Fibroblast of pulmonary artery (primary cell): ENCODE measurements at regions not wholly inside any gene's neighbourhood (a gene's known extent, or its start where the extent isn't known, plus 50 kb on each side); places are given as distances from the start of the nearest gene placed in this dataset.

Experiments used
- DNase-seq: peaks from one replicate; pipeline ENCODE4 v3.0.0-alpha.2; 2010; ENCODE audit warnings: low read depth
- H3K4me3 ChIP-seq: replicated peaks from 2 replicates; pipeline ENCODE4 v1.5.1; 2011; ENCODE audit warnings: low read depth, mild to moderate bottlenecking, control low read depth, low read length, moderate library complexity
- CTCF ChIP-seq: IDR thresholded peaks from 2 replicates; pipeline ENCODE4 v1.5.1; 2011; ENCODE audit warnings: mild to moderate bottlenecking, control low read depth, low read length, inconsistent platforms; ENCODE audit errors: missing control alignments

DNA sequence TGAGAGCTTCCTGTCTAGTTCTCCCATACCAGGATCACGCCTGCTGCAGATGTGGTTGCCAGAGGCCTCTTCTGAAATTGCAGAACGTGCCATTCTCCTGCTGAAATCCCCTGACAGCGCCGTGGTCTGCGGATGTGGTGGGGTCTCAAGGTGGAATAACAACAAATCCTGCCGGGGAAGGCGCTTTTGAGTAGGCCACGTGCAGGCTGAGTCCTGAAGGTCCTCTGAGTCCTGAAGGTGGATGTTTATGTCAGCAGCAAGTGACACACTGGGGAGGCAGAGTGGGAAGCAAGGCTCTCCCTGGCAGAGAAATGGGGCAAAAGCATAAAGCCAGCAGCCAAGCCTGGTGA, 241.4 kb downstream of the MYCN start:
- DNase-seq, result no peak
- no peak for TF ChIP-seq CTCF
- H3K4me3 ChIP-seq, result no peak overlapping the region

DNA sequence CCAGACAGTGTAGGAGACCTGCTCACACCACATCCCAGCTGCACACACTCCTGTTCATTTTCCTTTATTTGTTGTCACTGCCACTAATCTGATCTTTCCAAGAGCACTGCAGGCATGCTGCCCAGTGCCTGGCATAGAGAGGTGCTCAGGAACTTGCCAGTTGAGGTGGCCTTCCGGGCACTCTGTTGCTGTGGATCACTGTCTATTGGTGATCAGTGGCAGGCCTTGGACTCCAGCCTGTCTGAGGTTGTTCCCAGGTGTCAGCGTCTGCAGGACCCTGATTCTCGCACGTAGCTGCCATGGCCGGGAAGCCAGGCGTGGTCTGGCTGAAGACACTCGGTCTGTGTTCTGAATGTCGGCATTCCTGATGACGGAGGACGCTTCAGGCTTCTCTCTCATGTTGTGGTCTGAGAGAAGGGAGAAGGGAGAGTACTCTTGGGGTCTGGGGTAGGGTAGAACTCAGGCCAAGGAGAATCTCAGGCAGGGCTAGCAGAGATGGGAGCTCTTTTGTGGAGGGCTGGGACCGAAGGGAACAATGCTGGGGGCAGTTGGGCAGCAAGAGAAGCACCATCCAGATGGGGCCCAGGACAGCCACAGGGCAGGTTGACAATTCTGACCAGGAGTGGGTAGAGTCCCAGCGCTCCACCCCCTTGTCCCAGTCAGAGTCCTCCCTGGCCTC, 240.9 kb downstream of the MYCN start:
- no peak for DNase-seq
- no peak overlapping the region for H3K4me3 ChIP-seq
- no peak for TF ChIP-seq CTCF

DNA sequence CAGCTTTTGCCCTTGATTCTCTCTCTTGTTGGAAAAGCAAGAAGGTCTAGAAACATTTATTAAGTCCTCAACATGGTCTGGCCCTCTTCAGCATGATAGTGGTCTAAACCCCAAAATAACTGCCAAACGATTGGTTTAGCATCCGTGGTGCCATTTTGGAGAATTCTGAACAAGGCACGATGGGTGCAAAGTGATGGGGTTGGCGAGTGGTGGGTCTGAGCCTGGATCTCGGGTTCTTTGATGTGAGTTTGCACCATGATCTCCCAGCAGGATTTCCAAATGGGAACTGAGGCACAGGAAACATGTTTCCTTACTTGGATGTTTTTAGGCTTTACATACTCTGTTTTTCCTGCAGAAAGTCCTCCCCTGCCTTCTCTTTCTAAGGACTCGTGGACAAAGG, 240.3 kb downstream of the MYCN start:
- no peak for DNase-seq
- TF ChIP-seq CTCF, result no peak
- H3K4me3 ChIP-seq, result no peak overlapping the region

DNA sequence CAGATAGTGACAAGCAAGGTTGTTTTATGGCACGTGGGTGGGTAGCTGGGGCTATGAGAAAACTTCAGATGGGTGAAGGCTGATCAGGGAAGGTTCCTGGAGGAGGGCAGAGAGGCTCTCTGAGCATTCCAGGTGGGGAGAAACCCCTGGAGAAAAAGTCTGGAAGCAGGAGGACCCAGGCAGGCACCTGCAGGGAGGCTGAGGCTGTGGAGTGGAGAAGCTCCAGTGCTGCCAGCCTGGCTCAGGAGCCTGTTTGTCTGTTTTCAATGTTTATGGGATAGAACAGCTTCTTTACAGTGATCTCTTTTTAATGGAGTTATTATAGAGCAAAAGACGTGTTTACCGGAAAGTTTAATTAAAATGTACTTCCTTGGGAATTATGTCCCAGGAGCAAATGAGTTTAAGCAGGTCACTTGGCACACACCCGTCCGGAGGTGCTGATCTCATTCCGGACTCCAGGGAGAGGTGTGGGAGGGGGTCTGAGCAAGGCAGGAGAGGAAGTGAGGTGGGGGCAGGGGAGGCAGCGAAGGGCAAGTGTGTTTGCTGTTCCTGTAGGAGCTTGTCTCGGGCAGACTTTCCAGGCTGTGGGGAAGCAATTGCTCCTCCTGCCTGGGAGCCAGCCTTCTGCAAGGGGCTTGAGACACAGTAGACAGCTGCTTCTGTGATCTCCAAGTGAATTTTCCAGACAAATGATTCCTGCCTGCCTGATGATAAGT, 239.5 kb downstream of the MYCN start:
- DNase-seq, result no peak
- no peak overlapping the region for H3K4me3 ChIP-seq
- TF ChIP-seq CTCF, result no peak

- TF ChIP-seq CTCF, result no peak
- H3K4me3 ChIP-seq, result no peak overlapping the region
- DNase-seq, result no peak
Measured at GRCh38 chr2:16178551-16179130, 238.3 kb downstream of the MYCN start.

GRCh38 chr2:16177671-16178180, 237.4 kb downstream of the MYCN start:
- TF ChIP-seq CTCF, result no peak
- DNase-seq, result no peak
- no peak overlapping the region for H3K4me3 ChIP-seq
